ENCODE measurements at regions not wholly inside any gene's neighbourhood (a gene's known extent, or its start where the extent isn't known, plus 50 kb on each side); places are given as distances from the start of the nearest gene placed in this dataset.

DNA sequence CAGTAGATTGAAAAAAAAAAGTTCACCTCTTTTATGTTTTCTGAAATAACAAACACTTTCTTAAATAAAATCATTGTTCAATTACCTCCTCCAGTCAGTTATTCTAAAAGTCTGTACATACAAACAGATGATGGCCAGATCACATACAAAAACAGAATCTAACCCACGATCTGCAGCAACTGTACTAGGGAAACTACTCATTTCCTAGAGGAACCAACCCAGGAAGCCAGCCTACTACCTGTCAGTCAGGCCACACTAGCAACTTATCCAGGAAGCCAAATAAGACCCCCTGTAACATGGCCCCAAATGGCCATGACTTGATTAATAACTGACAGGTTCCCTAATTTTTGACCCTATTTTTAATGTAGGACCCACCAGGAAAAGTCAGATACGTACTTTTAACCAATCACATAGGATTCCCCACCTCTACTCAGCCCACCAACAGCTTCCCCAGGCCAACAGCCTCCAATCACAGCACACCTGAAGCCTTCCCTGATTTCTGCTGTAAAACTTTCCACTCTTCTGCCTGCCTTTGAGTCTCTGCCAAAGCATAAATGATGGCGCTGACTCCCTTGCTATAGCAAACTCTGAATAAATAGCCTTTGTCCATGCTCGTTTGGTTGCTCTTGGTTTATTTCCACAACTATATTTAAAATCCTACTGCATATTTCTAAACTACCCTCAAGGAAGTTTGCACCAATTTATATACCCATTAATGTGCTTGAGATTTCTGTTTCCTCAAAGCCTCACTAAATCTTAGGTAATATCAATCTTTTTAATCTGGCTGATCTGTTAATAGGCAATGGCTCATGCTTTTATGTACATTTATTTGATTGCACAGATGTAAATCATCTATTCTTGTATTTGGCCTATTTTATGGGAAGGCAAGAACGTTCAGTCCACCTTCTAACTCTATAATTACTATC is 486.4 kb downstream of the FBXO15 start:
- no peak for DNase-seq (ENCODE audit: extremely low read depth, low read depth)

GRCh38 chr18:73656691-73657090 is 490.9 kb downstream of the FBXO15 start:
- no peak for DNase-seq (ENCODE audit: extremely low read depth, low read depth)

- no peak for DNase-seq (ENCODE audit: extremely low read depth, low read depth)
Observed at GRCh38 chr18:73653827-73654226, 493.8 kb downstream of the FBXO15 start.

- DNase-seq (ENCODE audit: extremely low read depth, low read depth) = no peak
Observed at GRCh38 chr18:73653251-73653650, 494.4 kb downstream of the FBXO15 start.

DNA sequence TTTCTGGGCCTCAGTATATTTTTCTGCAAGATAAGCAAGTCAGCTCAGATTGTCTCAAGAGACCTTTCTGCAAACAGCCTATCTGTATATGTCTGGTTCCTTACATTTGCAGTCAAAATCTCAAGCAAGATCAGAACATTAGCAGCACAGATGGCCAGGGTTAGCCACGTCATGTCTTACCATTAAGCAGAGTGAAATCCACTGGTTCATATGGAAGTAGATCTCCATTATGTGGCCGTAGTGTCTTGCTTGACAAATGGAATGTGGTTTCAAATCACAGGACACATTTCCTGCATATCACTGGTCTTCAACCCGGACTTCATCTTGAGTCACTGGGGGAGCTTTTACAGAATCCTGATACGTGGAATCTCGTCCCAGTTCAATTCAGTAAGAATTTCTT is 500.2 kb downstream of the FBXO15 start:
- no peak for DNase-seq (ENCODE audit: extremely low read depth, low read depth)

DNA sequence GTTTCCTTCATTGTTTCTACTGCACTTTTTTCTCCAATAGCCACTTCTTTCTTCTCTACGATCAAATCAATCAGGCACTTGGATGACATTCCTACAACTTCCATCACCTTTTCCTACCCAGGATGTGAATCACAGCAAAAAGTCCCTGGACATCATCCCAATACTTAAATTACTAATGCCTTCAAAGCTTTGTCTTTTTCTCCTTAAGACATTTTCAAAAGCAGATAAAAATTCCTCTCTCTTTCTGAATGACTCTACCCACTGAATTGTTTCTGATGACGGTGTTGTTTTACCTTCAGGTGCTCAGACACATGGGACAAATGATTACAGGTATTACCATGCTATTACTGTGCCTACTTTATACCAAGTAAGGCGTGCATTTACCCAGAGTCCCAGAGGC is 500.9 kb downstream of the FBXO15 start:
- DNase-seq (ENCODE audit: extremely low read depth, low read depth) = no peak

GRCh38 chr18:73646196-73646595 is 501.4 kb downstream of the FBXO15 start:
- no peak for DNase-seq (ENCODE audit: extremely low read depth, low read depth)

- DNase-seq (ENCODE audit: extremely low read depth, low read depth) = no peak
Observed at GRCh38 chr18:73645160-73645715, 502.4 kb downstream of the FBXO15 start.

DNA sequence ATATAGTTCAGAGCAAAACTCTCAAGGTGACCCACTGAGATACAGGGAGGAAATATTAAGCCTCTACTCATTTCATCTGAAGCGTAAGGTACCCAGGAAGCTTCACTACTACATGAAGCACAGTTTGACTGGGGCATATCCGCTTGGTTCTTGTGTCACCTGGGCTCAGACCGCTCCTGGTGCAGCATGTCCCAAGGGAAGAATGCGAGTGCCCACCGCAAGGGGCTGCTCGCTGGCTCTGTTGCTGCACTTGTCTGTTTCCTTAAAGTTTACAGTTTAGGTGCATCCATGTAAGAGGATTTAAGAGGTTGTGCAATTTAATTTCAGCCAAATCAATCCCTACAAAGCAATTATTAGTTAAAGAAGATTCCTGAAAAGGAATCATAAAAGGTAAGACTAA is 507.8 kb downstream of the FBXO15 start:
- no peak for DNase-seq (ENCODE audit: extremely low read depth, low read depth)

DNA sequence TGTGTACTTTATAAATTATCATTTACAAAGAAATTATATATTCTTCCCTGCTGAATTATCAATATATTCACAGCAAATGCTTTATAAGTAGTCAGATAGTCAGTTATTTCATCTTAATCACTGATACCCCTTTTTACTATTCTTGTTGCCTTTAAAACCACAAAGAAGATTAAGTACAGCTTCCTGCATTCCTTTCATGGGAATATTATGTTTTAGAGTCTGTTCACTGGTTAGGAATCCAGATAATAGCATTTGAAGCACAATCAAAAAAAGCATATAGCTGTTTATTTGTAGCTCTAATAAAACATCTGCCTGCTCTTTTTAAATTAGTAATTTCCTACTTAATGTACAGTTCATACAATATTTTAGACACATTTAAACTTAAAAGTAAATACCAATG is 508.9 kb downstream of the FBXO15 start:
- DNase-seq (ENCODE audit: extremely low read depth, low read depth) = no peak

DNA sequence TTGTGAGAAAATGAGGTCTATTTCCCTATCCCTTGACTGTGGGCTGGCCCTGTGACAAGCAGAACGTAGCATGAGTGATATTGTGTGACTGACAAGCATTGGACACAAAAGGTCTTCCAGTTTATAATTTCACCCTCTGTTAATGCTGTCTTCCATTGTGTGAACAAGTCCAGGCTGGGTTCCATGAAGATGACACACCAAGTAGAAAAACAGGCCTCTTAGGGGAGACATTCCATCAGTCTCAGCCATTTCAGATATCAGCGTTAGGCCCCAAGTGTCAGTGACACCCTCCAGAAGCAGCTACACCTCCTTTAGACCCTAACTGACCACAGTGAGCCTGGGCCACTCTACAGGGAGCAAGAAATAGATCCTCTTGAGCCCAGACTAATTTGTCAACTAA is 511.3 kb downstream of the FBXO15 start:
- no peak for DNase-seq (ENCODE audit: extremely low read depth, low read depth)

DNA sequence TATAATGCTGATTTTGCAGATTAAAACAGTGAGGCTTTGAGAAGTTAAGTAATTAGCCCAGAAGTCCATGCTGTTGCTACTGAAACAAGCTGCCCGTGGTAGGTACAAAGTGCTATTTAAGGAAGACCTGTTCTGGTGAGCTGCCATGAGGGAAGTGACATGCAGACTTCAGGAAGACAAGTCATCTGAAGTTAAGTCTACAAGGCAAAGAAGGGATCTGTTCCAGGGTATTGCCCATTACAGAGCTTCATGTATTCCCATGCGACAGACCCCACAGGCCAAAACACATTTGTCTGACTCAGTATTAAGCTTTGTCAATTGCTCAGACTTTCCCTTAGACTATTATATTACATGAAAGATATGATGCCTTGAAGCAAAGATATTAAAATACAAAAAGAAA is 520.8 kb downstream of the FBXO15 start:
- DNase-seq (ENCODE audit: extremely low read depth, low read depth) = no peak

DNA sequence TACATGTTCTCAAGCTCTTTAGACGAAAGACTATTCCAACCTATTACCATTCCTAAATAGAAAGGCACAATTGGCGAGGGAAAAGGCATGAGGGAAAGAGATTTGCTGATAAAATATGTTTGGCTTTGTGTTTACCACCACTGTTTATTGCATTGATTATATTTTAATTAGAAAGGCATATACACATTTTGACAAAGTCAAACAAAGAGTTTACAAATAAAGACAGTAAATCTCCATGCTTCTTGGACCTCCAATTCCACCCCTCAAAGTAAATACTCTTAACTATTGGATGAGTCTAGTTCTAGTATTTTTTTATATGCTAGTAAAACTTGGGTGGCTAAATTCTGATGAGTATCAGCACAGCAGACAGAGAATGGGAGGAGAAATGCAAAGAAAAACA is 521.4 kb downstream of the FBXO15 start:
- no peak for DNase-seq (ENCODE audit: extremely low read depth, low read depth)

GRCh38 chr18:73621091-73621490 is 526.5 kb downstream of the FBXO15 start:
- DNase-seq (ENCODE audit: extremely low read depth, low read depth) = no peak

DNA sequence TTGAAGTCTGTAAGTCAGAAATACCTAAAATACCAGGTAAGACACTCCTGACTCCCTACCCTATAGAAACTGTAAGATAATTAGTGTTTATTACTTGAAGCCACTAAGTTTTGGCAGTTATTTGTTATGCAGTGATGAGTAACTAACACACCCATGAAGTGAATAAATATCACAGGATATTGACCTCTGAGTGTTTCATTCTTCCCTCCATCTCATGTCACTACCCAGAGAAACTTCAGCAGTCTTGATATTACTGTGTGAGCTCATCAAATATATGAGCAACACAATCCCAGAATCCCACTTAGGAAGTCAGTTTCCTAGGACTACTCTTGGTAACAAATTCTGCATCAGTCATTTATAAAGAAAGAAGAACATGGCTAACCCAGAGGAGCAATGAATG is 529.7 kb downstream of the FBXO15 start:
- DNase-seq (ENCODE audit: extremely low read depth, low read depth) = peak; percentile 1

DNA sequence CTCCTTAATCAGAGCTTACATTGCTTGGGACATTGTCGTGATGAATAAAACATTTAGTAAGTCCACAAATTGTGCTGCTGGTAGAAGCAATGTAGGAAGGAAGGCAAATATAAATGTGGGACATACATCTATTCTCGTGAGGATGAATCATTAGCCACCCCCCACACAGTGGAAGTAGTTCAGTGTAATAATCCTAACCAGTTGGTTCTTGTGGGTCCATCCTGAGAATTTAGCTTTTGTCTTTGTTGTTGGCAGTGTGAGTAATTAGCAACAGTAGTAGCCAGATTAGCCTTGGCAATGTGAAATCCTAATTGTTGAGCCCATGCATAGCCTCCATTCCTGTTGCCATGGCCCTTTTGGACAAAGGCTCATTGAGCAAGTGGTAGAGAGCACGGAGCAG is 532.1 kb downstream of the FBXO15 start:
- DNase-seq (ENCODE audit: extremely low read depth, low read depth) = no peak

DNA sequence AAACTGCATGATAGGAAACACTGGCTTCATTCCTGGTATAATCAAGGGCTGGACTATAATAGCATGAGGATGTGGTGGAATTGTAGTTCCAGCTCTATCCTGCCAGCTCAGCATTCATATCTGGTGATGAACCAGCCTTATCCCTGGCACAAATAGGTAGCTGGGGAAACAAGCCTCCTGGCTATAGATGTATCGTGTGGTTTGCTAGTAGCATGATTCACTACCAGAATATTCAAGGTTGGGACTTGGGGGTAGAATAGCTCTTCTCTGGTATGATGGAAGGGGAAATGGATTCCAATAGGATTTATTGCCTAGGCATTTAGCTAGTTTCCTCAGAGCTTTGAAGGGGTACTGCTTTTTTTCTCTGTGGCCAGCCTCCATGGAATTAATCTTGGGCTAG is 532.8 kb downstream of the FBXO15 start:
- DNase-seq (ENCODE audit: extremely low read depth, low read depth) = no peak

GRCh38 chr18:73613706-73614340 is 533.8 kb downstream of the FBXO15 start:
- DNase-seq (ENCODE audit: extremely low read depth, low read depth) = no peak

GRCh38 chr18:73597832-73598615 is 549.6 kb downstream of the FBXO15 start:
- no peak for DNase-seq (ENCODE audit: extremely low read depth, low read depth)

GRCh38 chr18:73594749-73595148 is 552.9 kb downstream of the FBXO15 start:
- DNase-seq (ENCODE audit: extremely low read depth, low read depth) = no peak

GRCh38 chr18:73593207-73593606 is 554.4 kb downstream of the FBXO15 start:
- DNase-seq (ENCODE audit: extremely low read depth, low read depth) = no peak

Data from NCI-H460 (cell line).